Right atrium auricular region (tissue), 2 donors: ENCODE measurements at regions not wholly inside any gene's neighbourhood (a gene's known extent, or its start where the extent isn't known, plus 50 kb on each side); places are given as distances from the start of the nearest gene placed in this dataset.

ENCODE experiments used
- DNase-seq: peaks from one replicate; pipeline ENCODE4 v3.0.0-alpha.2; 2019; ENCODE audit warnings: low spot score
- H3K27ac ChIP-seq, 2 donors: fragments of 200-600 bp; sonication (generic); 1 replicate in 1 of 2; 2 replicates in 1 of 2; pipeline ENCODE4 v1.5.1; 2016 to 2019
- H3K27me3 ChIP-seq, 2 donors: fragments of 200-600 bp; sonication (generic); one replicate each; pipeline versions ENCODE4 v1.5.1 to v1.6.0; 2017 to 2019
- H3K36me3 ChIP-seq: fragments of 200-600 bp; sonication (generic); one replicate; pipeline ENCODE4 v1.5.1; 2016
- H3K4me1 ChIP-seq, 2 donors: fragments of 200-600 bp; sonication (generic); one replicate each; pipeline versions ENCODE4 v1.5.1 to v1.6.0; 2017 to 2019
- H3K4me3 ChIP-seq, 2 donors: fragments of 200-600 bp; sonication (generic); 1 replicate in 1 of 2; 2 replicates in 1 of 2; pipeline ENCODE4 v1.5.1; 2017 to 2019; ENCODE audit warnings: mild to moderate bottlenecking in 1 of 2, moderate library complexity in 1 of 2
- H3K9me3 ChIP-seq, 2 donors: fragments of 200-600 bp; sonication (generic); one replicate each; pipeline ENCODE4 v1.5.1; 2019
- CTCF ChIP-seq, 2 donors: fragments of 200-600 bp; sonication (generic); IDR thresholded peaks; one replicate each; pipeline ENCODE4 v1.5.1; 2019; ENCODE audit warnings: antibody characterized with exemption in 2 of 2

GRCh38 chr2:38489846-38490245 is 112.8 kb upstream of the ATL2 start:
- DNase-seq, result no peak
- Histone ChIP-seq H3K9me3 (no peaks in the 10 kb centered on the region), H3K36me3 (no peaks in the 10 kb centered on the region), H3K4me1 (no peaks in the 10 kb centered on the region), H3K4me3 (no peak overlapping the region), H3K27me3 (no peaks in the 10 kb centered on the region), H3K27ac (no peak overlapping the region)
- no peak for TF ChIP-seq CTCF (IDR thresholded peaks at IDR 0.05)

GRCh38 chr2:38487852-38488251 is 110.8 kb upstream of the ATL2 start:
- DNase-seq, result no peak
- TF ChIP-seq CTCF (IDR thresholded peaks at IDR 0.05), result no peak
- H3K9me3 ChIP-seq, result no peaks in the 10 kb centered on the region
- no peaks in the 10 kb centered on the region for H3K27me3 ChIP-seq
- H3K4me3 ChIP-seq, result no peak overlapping the region
- H3K36me3 ChIP-seq, result no peaks in the 10 kb centered on the region
- H3K27ac ChIP-seq, result no peak overlapping the region
- no peaks in the 10 kb centered on the region for H3K4me1 ChIP-seq

GRCh38 chr2:38486213-38487026 is 109.3 kb upstream of the ATL2 start:
- DNase-seq, result no peak
- Histone ChIP-seq H3K4me1 (no peaks in the 10 kb centered on the region), H3K27ac (no peak overlapping the region), H3K4me3 (no peak overlapping the region), H3K9me3 (no peaks in the 10 kb centered on the region), H3K36me3 (no peaks in the 10 kb centered on the region), H3K27me3 (no peaks in the 10 kb centered on the region)
- TF ChIP-seq CTCF (IDR thresholded peaks at IDR 0.05), result no peak

GRCh38 chr2:38485734-38486133 is 108.7 kb upstream of the ATL2 start:
- Histone ChIP-seq H3K4me3 (no peak overlapping the region), H3K9me3 (peaks cover 0 to 7% of the 10 kb centered on the region in 2 donors), H3K27ac (no peak overlapping the region), H3K36me3 (no peaks in the 10 kb centered on the region), H3K27me3 (no peaks in the 10 kb centered on the region), H3K4me1 (no peaks in the 10 kb centered on the region)
- TF ChIP-seq CTCF (IDR thresholded peaks at IDR 0.05), result no peak
- no peak for DNase-seq

GRCh38 chr2:38484957-38485356 is 107.9 kb upstream of the ATL2 start:
- Histone ChIP-seq H3K36me3 (no peaks in the 10 kb centered on the region), H3K27ac (no peak overlapping the region), H3K9me3 (peaks cover 0 to 14% of the 10 kb centered on the region in 2 donors), H3K27me3 (no peaks in the 10 kb centered on the region), H3K4me1 (no peaks in the 10 kb centered on the region), H3K4me3 (no peak overlapping the region)
- no peak for TF ChIP-seq CTCF (IDR thresholded peaks at IDR 0.05)
- no peak for DNase-seq
